ENCODE measurements at regions not wholly inside any gene's neighbourhood (a gene's known extent, or its start where the extent isn't known, plus 50 kb on each side); places are given as distances from the start of the nearest gene placed in this dataset.

DNA sequence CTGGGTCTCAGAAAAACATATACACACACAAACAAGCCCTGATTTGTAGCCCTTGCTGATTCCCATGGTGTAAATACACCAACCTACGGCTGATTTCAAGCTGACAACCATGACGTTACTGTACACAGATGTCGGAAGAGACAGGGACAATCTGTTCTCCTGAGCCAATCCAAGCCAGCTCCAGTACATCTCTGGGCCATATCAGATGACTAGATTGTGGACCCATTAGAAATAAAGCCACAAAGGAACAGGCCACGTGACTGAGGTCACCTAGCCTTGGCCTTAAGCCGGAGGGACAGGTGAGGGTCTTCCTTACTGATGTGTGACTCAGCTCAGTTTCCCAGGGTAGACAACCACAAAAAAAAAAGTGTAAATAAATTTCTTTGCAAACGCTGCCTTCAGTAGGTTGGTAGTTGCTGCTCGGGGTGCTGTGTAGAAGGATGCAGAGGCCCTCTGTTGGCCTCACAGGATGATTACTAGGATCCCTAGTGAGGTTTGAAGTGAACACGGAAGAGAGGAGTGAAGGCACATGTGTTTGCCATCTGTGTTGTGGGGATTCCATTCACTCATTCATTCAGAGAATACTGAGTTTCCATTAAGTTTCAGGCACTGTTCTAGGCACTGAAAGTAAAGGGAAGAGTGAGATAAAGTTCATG is 99.0 kb upstream of the LARGE1 start (continued):
- TF ChIP-seq, protein P1, sequence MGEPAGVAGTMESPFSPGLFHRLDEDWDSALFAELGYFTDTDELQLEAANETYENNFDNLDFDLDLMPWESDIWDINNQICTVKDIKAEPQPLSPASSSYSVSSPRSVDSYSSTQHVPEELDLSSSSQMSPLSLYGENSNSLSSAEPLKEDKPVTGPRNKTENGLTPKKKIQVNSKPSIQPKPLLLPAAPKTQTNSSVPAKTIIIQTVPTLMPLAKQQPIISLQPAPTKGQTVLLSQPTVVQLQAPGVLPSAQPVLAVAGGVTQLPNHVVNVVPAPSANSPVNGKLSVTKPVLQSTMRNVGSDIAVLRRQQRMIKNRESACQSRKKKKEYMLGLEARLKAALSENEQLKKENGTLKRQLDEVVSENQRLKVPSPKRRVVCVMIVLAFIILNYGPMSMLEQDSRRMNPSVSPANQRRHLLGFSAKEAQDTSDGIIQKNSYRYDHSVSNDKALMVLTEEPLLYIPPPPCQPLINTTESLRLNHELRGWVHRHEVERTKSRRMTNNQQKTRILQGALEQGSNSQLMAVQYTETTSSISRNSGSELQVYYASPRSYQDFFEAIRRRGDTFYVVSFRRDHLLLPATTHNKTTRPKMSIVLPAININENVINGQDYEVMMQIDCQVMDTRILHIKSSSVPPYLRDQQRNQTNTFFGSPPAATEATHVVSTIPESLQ (CRISPR knock-in tag; IDR thresholded peaks at IDR 0.05): no peak
- TF ChIP-seq, protein P2, sequence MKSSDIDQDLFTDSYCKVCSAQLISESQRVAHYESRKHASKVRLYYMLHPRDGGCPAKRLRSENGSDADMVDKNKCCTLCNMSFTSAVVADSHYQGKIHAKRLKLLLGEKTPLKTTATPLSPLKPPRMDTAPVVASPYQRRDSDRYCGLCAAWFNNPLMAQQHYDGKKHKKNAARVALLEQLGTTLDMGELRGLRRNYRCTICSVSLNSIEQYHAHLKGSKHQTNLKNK (CRISPR knock-in tag; IDR thresholded peaks at IDR 0.05): no peak
- TF ChIP-seq, protein P3, sequence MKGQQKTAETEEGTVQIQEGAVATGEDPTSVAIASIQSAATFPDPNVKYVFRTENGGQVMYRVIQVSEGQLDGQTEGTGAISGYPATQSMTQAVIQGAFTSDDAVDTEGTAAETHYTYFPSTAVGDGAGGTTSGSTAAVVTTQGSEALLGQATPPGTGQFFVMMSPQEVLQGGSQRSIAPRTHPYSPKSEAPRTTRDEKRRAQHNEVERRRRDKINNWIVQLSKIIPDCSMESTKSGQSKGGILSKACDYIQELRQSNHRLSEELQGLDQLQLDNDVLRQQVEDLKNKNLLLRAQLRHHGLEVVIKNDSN (CRISPR knock-in tag; IDR thresholded peaks at IDR 0.05): no peak
- TF ChIP-seq RORB (CRISPR knock-in tag; IDR thresholded peaks at IDR 0.05): no peak

DNA sequence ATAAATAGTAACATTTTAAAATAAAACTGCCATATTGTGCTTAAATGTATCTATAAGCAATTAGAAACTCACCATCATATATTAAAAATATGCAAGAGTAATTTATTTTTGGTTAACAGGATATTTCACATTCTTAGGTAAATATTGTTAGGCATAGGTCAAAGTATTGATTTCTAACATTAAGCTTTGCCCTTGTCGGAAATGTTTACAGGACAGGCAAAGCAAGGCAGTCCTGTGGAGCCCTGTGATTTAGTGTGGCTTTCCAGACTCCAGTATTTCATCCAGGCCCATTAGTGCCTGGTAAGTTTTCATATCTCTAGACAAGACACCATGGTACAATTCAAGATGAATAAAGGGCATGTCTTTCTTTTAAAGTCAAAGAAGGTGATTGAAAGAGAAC is 114.9 kb upstream of the LARGE1 start:
- ATAC-seq (no peak), DNase-seq (ENCODE audit: low spot score) (no peak)
- CTCF ChIA-PET: no interaction called here
- TF ChIP-seq ZNF423 (CRISPR knock-in tag; IDR thresholded peaks at IDR 0.05): no peak
- TF ChIP-seq KAT7 (CRISPR knock-in tag; IDR thresholded peaks at IDR 0.05; ENCODE audit: borderline replicate concordance): no peak
- no peak for TF ChIP-seq ZNF671 (CRISPR knock-in tag; IDR thresholded peaks at IDR 0.05)
- TF ChIP-seq, protein P4, sequence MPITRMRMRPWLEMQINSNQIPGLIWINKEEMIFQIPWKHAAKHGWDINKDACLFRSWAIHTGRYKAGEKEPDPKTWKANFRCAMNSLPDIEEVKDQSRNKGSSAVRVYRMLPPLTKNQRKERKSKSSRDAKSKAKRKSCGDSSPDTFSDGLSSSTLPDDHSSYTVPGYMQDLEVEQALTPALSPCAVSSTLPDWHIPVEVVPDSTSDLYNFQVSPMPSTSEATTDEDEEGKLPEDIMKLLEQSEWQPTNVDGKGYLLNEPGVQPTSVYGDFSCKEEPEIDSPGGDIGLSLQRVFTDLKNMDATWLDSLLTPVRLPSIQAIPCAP (CRISPR knock-in tag; IDR thresholded peaks at IDR 0.05): no peak
- TF ChIP-seq NFYB (CRISPR knock-in tag; conservative IDR thresholded peaks at IDR 0.05; ENCODE audit: low read depth): no peak
- TF ChIP-seq OVOL2 (CRISPR knock-in tag; IDR thresholded peaks at IDR 0.05; ENCODE audit: borderline replicate concordance): no peak
- no peak for TF ChIP-seq GRHL2 (CRISPR knock-in tag; IDR thresholded peaks at IDR 0.05; ENCODE audit: insufficient replicate concordance, severe bottlenecking)
- TF ChIP-seq GABPB1 (CRISPR knock-in tag; IDR thresholded peaks at IDR 0.05): no peak
- TF ChIP-seq FOXK1 (CRISPR knock-in tag; IDR thresholded peaks at IDR 0.05): no peak
- TF ChIP-seq, protein P5, sequence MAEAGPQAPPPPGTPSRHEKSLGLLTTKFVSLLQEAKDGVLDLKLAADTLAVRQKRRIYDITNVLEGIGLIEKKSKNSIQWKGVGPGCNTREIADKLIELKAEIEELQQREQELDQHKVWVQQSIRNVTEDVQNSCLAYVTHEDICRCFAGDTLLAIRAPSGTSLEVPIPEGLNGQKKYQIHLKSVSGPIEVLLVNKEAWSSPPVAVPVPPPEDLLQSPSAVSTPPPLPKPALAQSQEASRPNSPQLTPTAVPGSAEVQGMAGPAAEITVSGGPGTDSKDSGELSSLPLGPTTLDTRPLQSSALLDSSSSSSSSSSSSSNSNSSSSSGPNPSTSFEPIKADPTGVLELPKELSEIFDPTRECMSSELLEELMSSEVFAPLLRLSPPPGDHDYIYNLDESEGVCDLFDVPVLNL (CRISPR knock-in tag; IDR thresholded peaks at IDR 0.05; ENCODE audit: borderline replicate concordance, low read depth): no peak
- no peak overlapping the region for H3K4me3 Mint-ChIP-seq
- peaks cover 3% of the 10 kb centered on the region; the same call in 1 of the 2 replicates for H3K4me1 Mint-ChIP-seq
- POLR2A ChIA-PET: no interaction called here
- peaks cover 4% of the 10 kb centered on the region; the same call in 1 of the 2 replicates for H3K27me3 Mint-ChIP-seq (ENCODE audit: low read depth)
- peaks cover 7% of the 10 kb centered on the region for H3K9me3 Mint-ChIP-seq
- no peaks in the 10 kb centered on the region for H3K36me3 Mint-ChIP-seq
- H3K27ac Mint-ChIP-seq: no peak overlapping the region

DNA sequence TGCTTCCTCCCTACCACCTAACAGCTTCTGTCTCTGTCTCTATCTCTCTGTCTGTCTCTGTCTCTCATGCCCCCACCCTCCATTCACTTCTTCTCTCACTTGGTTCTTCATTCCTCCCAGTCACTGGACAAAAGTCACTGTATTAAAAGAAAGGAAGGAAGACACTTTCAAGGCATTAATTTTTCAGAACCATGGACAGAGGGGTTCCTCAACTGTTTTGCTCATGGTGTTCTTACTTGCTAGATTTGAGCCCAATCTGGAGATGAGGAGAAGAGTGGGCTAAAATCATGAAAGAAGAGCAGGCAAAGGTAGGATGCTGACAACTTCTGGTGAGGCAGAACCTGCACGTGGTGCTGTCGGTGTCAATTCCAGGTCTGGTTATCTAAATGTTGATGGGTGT is 116.7 kb upstream of the LARGE1 start:
- ChIA-PET POLR2A (no interaction called here), CTCF (no interaction called here)
- no peak for ATAC-seq
- TF ChIP-seq RORB (CRISPR knock-in tag; IDR thresholded peaks at IDR 0.05) (no peak), SP1 (CRISPR knock-in tag; conservative IDR thresholded peaks at IDR 0.05) (no peak), TEAD4 (CRISPR knock-in tag; IDR thresholded peaks at IDR 0.05) (no peak), GABPB1 (CRISPR knock-in tag; IDR thresholded peaks at IDR 0.05) (no peak), SMAD3 (CRISPR knock-in tag; IDR thresholded peaks at IDR 0.05; ENCODE audit: borderline replicate concordance) (no peak), FOXJ3 (CRISPR knock-in tag; IDR thresholded peaks at IDR 0.05; ENCODE audit: borderline replicate concordance) (no peak), ZNF423 (CRISPR knock-in tag; IDR thresholded peaks at IDR 0.05) (no peak)
- TF ChIP-seq, protein P6, sequence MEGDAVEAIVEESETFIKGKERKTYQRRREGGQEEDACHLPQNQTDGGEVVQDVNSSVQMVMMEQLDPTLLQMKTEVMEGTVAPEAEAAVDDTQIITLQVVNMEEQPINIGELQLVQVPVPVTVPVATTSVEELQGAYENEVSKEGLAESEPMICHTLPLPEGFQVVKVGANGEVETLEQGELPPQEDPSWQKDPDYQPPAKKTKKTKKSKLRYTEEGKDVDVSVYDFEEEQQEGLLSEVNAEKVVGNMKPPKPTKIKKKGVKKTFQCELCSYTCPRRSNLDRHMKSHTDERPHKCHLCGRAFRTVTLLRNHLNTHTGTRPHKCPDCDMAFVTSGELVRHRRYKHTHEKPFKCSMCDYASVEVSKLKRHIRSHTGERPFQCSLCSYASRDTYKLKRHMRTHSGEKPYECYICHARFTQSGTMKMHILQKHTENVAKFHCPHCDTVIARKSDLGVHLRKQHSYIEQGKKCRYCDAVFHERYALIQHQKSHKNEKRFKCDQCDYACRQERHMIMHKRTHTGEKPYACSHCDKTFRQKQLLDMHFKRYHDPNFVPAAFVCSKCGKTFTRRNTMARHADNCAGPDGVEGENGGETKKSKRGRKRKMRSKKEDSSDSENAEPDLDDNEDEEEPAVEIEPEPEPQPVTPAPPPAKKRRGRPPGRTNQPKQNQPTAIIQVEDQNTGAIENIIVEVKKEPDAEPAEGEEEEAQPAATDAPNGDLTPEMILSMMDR (IDR thresholded peaks at IDR 0.05): no peak
- TF ChIP-seq, protein P7, sequence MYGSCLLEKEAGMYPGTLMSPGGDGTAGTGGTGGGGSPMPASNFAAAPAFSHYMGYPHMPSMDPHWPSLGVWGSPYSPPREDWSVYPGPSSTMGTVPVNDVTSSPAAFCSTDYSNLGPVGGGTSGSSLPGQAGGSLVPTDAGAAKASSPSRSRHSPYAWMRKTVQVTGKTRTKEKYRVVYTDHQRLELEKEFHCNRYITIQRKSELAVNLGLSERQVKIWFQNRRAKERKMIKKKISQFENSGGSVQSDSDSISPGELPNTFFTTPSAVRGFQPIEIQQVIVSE (CRISPR knock-in tag; IDR thresholded peaks at IDR 0.05; ENCODE audit: borderline replicate concordance): no peak
- TF ChIP-seq, protein P8, sequence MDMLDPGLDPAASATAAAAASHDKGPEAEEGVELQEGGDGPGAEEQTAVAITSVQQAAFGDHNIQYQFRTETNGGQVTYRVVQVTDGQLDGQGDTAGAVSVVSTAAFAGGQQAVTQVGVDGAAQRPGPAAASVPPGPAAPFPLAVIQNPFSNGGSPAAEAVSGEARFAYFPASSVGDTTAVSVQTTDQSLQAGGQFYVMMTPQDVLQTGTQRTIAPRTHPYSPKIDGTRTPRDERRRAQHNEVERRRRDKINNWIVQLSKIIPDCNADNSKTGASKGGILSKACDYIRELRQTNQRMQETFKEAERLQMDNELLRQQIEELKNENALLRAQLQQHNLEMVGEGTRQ (CRISPR knock-in tag; IDR thresholded peaks at IDR 0.05): no peak
- TF ChIP-seq, protein P9, sequence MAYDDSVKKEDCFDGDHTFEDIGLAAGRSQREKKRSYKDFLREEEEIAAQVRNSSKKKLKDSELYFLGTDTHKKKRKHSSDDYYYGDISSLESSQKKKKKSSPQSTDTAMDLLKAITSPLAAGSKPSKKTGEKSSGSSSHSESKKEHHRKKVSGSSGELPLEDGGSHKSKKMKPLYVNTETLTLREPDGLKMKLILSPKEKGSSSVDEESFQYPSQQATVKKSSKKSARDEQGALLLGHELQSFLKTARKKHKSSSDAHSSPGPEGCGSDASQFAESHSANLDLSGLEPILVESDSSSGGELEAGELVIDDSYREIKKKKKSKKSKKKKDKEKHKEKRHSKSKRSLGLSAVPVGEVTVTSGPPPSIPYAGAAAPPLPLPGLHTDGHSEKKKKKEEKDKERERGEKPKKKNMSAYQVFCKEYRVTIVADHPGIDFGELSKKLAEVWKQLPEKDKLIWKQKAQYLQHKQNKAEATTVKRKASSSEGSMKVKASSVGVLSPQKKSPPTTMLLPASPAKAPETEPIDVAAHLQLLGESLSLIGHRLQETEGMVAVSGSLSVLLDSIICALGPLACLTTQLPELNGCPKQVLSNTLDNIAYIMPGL (CRISPR knock-in tag; IDR thresholded peaks at IDR 0.05): no peak
- Mint-ChIP-seq H3K4me1 (peaks cover 3% of the 10 kb centered on the region; the same call in 1 of the 2 replicates), H3K36me3 (no peaks in the 10 kb centered on the region), H3K27me3 (ENCODE audit: low read depth) (peaks cover 4% of the 10 kb centered on the region; the same call in 1 of the 2 replicates), H3K9me3 (no peaks in the 10 kb centered on the region), H3K27ac (no peak overlapping the region), H3K4me3 (no peak overlapping the region)
- DNase-seq (ENCODE audit: low spot score): no peak

All from WTC11 (cell line).